NCI-H226 (cell line): ENCODE measurements at regions not wholly inside any gene's neighbourhood (a gene's known extent, or its start where the extent isn't known, plus 50 kb on each side); places are given as distances from the start of the nearest gene placed in this dataset.
A peak's percentile ranks its signal among the peaks of the same experiment; 100 is the strongest.

Source experiments
- DNase-seq: peaks from one replicate; pipeline ENCODE4 v3.0.0-alpha.2; 2015

DNA sequence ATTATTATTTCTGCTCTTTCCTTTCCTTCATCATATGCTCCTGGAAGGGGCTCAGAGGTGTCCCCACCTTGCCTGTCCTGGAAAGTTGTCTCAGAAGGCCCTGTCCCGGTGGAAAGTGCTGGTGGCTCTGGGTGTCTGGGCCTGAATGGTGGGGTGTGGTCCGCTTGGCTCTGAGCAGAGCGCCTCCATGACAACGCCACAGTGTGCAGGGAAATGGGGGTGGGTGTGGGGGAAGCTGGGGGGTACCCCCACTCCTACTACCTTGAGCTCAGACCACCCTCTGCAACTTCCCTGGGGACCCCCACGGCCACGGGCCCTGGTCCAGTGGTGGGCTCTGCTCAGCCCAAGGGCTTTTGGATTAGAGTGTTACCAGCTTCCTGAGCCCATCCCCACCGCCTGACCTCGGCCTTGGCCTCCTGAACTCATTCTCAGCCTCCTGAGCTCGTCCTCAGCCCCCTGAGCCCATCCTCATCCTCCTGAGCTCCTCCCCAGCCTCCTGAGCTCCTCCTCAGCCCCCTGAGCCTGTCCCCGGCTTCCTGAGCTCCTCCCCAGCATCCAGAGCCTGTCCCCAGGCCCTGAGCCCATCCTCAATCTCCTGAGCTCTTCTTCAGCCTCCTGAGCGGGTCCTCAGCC lies 106.4 kb upstream of the FAM20C start:
- no peak for DNase-seq

DNA sequence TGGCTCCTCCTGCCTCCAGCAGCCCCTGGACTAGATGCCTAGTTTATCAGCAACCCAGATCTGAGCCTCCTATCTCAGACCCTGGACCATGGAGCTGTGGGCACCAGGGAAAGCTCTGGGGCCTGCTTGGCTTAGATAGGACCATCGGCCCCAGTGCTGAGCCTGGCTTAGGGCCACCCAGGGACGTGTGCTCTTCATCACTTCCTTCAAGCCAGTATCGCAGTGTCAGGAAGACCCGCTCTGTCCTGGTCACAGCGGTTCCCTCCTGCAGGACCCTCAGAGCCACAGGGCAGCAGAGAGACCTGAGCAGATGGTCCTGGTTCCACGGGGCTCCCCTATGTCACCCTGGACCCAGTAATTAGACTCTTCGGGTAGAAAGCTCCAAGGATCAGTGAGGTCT lies 105.7 kb upstream of the FAM20C start:
- no peak for DNase-seq

DNA sequence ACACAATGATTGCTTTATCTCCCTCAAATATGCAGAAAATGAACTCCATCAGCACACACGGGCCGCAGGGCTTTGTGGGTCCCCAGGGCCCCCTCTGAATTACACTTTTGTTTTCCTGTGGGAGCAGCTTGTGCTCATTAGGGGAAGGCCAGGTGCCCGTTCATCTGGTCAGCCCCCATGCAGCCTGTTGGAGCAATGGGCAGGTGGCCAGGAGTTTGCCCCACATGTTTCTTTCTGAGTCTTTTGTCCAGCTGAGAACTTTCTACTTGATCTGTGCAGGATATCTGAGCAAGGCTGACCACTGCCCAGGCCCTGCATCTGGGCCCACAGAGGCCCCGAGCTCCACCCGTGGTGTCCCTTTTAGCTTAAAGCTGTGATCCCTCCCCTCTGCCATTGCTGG lies 105.3 kb upstream of the FAM20C start:
- DNase-seq: no peak

DNA sequence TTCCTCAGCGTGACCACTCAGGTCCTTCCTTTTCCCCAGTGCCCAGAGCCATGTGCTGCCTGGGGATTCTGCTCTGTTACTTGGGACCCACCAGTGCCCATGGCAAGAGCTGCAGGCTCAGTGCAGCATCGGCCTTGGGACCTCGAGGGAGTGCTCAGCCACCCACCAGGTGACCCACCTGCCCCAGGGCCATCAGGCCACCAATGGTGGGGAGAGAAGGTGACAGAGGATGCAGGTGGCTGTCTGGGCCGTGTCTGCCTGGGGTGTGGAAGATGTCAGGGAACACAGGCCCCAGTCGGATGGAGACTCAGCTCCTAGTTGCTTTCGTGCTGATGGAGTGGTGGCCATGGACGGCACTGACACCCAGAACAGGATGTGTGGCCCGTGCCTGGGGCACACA lies 104.7 kb upstream of the FAM20C start:
- no peak for DNase-seq

DNA sequence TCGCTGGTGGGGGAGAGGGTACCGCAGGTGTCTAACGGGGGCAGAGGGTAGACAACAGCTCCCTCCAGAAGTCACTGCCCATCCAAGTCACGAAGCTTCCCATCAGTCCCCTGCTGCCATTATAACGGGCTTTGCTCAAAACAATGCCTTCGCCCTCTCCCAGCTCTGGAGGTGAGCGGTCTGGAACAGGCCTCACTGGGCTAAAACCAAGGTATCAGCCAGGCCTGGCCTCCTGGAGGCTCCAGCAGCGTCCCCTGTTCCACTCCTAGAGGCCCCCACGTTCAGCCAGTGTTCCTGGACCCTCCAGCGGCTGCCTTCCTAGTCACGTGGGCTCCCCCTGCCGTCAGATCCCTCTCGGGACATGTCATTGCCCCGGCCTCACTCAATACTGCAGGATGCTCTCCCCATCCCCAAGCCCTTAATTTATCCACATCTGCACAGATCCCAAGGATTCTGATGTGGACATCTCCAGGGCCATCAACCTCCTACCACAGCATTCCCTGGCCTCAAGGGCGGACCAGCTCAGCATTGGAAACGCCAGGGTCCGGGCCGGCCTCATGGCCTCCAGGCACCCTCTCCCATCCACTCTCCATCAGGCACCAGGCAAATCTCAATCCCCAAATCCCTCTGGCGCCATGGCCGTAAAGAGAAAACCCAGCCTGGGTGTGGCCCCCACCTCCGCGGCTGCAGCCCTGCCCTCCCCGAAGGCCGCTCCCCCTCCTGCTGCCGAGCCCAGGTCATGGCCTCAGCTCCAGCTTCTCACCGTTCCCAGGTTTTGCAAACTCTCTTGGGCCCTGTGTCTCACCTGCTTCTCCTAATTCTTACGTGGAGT lies 104.1 kb upstream of the FAM20C start:
- no peak for DNase-seq

DNA sequence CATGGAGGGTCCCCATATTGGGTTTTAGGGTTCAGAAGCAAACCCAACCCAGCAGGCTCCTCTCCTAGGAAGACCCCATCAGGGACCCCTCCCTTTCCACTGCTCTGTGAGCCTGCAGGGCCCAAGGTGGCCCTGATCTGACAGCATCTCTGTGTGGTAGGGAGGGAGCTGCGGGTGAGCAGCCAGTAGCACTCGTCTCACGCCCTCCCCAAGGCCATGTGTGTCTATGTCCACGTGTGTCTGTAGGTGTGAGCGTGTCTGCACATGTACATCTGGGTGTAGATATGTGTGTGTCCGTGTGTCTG lies 103.5 kb upstream of the FAM20C start:
- no peak for DNase-seq

DNA sequence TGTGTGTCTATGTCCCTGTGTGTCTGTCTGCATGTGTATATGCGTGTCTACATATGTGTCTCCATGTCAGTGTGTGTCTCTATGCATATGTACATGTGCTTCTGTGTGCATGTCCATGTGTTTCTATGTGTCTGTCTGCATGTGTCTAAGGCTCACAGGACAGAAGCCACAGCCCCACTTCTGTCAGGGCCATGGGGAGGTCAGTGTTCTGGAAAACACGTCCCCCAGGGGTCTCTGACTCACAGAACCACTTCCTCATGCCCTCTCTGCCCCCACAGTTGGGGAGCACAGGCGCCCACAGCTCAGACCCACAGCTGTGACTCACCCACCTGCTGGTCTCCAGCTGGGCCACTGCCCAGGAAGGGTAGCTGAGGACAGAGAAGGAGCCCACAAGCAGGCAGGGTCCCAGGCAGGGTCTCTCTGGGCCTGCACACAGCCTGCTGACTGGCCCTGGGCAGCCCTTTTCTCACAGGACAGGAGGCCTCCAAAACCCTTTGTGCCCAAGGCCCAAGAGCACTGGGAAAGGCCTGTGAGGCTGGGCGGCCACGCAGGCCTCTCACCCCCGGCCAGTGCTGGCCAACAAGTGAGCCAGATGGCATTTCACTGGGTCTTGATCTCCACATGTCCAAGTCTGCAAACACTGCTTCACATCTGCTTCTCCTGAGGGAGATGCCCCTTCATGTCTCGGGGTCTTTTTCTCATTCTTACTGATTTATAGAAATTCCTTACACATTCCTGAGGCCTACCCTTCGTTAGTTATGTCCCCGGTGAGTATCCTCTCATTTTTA lies 102.9 kb upstream of the FAM20C start:
- DNase-seq: peak; percentile 96

DNA sequence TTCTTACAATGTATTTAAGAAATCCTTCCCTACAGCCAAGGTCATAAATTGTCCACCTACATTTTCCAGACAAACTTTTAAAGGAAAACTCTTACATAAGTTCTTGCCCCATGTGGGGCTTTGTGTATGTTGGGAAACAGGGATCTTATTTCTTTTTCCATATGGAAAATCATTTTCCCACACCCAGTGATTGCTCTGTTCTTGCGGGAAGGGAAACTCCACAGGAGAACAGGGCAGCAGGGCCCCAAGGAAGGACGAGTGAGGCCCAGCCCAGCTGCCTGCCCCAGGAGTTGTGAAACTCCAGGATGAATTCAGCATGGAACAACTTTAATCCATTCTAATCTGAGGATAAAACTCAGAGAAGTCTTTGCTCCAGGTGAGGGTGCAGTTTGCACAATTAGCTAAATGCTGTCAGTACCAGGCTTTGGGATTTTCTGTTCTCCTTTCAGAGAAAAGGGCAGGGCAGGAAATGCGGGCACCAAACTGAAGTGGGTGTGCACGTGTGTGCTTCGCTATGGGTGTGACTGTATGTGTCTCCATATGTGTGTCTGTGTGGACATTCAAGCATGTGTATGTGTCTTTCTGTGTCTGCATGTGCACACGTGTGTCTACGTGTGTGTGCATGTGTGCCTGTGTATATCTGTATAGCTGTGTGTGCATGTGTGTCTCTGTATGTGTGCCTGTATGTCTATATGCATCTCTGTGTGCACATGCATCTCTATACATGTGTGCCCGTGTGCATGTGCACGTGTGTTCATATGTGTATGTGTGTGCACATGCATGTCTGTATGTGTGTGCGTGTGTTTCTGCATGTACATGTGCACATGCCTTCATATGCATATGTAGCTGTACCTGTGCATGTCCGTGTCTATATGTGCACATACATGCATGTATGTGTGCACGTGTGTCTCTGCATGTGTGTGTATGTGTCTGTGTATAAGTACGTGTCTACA lies 102.0 kb upstream of the FAM20C start:
- DNase-seq: peak; percentile 76

DNA sequence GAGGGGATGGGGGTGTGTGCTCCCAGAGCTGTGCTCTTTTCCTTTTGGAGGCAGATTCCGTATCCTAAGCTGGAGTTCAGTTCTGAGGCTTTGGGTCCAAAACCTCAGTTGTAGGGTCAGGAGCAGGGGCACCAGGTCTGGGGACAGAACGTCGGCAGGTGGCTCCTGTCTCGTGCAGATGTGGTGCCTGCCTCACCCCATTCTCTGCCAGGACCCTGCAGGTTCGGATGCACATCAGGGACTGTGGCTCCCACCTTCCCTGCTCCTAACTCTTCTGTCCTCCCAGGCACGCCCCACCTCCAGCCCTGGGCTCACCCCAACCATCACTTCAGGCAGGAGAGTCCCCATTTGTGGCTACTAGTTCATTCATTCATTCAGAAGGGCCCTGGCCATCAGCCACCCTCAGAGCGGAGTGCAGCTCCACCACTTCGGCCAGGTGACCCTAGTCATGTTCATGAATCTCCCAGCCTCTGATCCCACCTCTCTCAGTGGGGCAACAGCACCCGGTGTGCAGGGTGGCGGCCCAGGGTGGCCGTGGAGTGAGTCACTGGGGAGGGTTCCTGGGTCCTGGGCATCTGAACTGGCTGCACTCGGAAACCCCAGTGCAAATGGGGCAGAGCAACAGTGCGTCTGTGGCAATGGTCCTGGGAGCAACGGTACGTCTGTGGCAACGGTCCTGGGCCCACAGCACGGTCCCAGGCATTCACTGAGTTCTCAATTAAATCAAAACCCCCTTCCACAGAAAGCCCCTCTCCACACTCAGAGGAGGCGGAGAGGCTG lies 100.8 kb upstream of the FAM20C start:
- no peak for DNase-seq

DNA sequence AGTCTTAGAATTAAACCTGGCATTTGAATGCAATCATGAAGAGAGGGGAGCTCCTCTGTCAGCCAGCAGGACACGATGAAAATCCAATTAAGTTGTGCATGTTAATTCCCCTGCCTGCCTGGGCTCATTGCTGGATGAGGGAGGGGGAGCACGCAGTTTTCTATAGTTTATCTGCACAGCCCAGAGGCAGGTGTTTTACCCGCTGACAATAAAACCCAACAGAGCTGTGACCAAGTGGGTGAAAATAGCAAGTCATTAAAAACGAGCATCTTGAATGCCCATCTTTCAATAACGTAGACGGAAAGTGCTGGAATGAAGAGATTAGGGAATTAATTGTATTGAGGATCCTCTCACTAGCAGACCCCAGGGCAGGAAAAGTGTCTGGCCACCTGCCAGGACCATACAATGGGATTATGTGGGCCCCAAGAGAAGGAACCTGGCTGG lies 100.1 kb upstream of the FAM20C start:
- DNase-seq: no peak

DNA sequence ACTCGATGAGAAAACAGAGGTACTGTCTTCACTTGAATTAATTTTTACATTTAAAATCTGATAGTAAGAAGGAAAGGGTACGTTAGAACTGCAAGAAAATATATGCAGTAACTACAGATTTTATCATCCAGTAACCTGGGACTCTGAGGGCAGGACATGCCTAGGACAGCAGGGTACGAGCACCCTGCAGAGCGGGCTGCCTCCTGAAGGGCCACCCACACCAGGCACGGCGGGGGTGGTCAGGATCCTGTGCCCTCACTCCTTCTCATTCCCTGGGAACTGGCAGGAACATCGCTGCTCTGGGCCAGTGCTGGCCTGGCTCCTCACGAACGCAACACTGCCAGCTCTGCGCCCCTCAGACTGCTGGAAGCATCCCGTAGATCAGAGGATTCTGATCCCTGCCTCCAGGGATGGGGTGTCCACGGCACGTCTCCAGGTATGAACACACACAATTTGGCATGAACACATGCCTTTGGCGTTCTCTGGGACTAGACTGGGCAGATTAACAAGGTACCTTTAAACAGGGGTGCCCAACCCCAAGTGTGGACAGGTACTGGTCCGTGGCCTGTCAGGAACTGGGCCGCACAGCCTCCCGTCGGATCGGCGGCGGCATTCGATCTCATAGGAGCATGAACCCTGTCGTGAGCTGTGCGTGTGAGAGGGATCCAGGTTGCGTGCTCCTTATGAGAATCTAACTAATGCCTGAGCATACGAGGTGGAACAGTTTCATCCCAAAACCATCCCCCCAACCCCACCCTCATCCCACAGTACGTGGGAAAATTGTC lies 99.3 kb upstream of the FAM20C start:
- DNase-seq: no peak

DNA sequence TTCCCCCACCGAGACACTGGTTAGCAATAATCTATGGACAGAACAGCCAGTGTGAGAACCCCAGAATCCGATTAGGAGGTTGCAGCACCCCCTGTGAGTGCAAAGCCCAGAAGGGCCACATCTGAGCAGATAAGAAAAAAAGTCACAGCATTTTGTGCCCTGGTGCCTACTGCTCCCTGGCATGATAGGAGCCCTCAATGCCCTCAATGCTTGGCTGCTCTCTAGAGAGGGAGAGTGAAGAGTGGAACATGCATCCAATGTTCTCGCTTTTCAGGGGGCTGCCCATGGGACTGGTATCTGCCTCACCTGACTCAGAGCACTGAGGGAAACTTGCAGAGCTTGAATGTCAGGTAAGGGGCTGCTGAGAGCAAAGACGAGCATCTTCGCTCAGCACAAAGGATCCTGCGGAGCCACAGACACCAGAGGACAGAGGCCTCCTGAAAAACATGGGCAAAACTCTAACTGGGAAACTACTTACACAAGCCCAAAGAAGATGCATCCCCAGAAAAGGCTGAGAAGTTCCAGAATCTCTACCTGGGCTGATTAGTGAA lies 98.0 kb upstream of the FAM20C start:
- no peak for DNase-seq

DNA sequence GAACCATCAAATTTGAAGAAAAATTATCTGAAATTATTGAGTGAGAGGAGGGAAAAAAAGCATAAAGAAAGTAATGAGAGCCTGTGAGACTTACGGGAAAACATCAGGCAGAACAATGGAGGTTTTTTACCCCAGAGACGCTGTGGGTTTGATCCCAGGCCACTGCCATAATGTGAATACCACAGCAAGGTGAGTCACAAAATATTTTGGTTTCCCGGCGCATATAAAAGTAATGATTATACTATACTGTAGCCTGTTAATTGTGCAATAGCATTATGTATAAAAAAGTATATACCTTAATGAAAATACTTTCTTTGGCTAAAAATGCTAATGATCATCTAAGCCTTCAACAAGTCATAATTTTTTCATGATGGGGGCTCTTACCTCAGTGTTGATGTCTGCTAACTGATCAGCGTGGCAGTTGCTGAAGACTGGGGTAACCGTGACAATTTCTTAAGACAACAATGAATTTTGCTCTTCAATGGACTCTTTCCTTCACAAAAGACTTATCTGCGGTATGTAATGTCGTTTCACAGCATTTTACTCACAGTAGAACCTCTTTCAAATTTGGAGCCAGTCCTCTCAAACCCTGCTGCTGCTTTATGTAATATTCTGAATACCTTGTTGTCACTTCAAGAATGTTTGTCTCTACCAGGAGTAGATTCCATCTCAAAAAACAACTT lies 97.0 kb upstream of the FAM20C start:
- no peak for DNase-seq

DNA sequence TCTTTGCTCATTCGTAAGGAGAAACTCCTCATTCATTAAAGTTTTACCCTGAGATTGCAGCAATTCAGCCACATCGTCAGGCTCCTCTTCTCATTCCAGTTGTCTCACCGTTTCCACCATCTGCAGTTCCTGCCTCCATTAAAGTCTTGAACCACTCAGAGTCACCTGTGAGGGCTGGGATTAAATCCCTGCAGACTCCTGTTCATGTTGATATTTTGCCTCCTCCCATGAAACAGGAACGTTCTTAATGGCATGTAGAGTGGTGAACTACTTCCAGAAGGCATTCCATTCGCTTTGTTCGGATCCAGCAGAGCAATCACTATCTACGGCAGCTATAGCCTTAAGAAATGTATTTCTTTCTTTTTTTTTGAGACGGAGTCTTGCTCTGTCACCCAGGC lies 96.5 kb upstream of the FAM20C start:
- DNase-seq: no peak

DNA sequence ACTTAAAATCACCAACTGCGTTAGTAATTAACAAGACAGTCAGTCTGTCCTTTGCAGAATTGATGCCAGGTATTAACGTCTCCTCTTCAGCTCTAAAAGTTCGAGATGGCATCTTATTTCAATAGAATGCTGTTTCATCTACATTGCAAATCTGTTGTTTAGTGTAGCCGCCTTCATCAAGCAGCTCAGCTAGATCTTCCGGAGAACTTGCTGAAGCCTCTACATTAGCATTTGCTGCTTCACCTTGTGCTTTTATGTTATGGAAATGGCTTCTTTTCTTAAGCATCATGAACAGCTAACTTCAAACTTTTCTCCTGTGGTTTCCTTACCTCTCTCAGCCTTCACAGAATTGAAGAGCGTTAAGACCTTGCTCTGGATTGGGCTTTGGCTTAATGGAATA lies 95.5 kb upstream of the FAM20C start:
- DNase-seq: no peak

DNA sequence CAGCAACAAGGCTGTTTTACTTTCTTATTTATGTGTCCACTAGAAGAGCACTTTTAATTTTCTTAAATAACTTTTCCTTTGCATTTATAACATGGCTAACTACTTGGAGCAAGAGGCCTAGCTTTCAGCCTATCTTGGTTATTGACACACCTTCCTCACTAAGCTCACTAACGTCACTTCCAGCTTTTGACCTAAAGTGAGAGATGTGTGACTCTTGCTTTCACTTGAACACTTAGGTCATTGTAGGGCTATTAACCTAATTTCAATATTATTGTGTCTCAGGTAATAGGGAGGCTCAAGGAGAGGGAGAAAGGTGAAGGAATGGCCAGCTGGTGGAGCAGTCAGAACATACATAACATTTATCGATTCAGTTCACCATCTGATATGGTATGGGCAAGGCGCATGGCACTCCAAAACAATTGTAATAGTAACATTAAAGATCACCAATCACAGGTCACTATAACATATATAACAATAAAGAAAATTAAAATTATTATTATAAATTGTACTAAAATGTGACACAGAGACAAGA lies 95.0 kb upstream of the FAM20C start:
- no peak for DNase-seq

DNA sequence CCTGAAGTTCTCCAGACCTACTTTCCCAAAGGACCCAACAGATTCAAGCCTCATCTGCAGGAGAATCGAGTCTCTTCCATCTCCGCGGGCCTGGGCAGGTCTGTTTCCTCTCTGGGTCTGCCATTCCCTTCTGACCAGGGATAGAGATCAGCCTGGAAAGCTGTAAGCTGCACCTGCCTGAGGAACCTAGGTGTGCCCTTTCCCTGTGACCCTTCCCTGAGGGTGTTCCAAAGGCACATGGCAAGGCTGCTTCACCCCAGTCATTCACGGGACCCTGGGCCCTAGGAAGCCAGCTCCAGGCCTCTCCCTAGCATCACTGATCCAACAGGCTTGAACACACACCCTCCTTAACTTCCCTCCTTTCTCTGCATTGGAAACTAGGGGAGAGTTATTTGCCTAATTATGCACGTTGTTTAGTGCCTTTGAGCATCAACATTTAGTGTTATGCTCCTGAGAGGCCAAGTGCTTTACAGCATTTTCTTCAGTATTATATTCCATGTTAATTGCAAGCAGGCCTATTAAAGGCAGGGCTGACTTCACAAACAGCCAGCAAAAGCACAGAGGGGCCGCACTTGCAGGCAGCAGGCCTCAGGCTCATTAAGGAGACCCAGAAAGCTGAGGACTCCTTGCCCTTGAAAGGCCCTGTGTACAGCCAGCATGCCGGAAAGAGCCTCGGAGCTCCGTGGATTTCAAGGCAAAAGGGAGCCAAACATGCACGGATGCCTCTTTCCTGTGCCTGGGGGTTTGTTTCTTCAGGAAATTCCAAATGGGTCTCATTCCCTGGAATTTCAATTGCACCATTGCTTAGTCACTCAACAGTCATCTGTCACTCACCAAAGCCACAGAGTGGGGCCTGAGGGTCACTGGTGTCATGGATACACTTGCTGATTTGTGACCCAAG lies 91.0 kb upstream of the FAM20C start:
- peak; percentile 86 for DNase-seq

DNA sequence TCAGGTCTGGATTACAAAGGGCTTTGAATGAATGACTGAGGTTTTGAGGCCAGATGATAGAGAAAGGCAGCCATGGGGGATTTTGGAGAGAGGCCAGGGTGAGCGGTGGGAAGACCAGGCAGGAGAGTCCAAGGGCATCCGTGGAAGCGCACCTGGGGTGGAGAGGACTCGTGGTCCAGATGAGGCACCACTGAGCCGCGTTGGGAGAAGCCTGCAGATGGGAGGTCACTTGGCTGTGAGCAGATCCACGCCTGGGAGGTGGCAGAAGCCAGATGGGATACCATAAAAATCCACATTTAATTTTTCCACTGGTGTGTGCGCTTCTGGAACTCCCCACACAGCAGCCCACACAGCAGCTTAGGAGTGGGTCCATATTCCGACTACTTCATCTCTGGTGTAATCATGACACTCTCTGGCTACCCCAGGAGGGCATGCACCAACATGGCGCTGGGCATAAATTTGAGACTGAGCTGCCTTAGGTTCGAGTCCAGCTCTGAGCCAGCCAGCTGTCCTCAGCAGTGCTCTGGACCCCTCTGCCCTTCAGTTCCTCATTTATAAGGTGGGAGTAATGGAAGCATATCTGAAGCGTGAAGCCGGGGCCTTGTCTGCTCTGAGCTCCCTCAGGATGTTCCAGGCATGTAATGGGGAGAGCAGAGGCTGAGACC lies 90.2 kb upstream of the FAM20C start:
- no peak for DNase-seq
